ENCODE measurements at regions not wholly inside any gene's neighbourhood (a gene's known extent, or its start where the extent isn't known, plus 50 kb on each side); places are given as distances from the start of the nearest gene placed in this dataset.
"Not testable (repeated sequence)": the region's sequence is repeated elsewhere in the genome, so short reads cannot be mapped to it uniquely, and the experiment has no call there.

- TF ChIP-seq BHLHE40 (IDR thresholded peaks at IDR 0.05; ENCODE audit: borderline replicate concordance) (no peak), SUZ12 (IDR thresholded peaks at IDR 0.05) (no peak), ZNF384 (IDR thresholded peaks at IDR 0.05) (no peak), NFRKB (IDR thresholded peaks at IDR 0.05) (no peak)
- DNase-seq (ENCODE audit: extremely low spot score) = no peak
- ChIA-PET POLR2A (no interaction called here), CTCF (interaction anchor here (0.6 kb wide), 1 partner anchor 8 kb away, joined by 3 read pairs; no protein-coding TSS in a partner anchor)
Measured at GRCh38 chr19:29003641-29004409, 209.1 kb downstream of the UQCRFS1 start.

DNA sequence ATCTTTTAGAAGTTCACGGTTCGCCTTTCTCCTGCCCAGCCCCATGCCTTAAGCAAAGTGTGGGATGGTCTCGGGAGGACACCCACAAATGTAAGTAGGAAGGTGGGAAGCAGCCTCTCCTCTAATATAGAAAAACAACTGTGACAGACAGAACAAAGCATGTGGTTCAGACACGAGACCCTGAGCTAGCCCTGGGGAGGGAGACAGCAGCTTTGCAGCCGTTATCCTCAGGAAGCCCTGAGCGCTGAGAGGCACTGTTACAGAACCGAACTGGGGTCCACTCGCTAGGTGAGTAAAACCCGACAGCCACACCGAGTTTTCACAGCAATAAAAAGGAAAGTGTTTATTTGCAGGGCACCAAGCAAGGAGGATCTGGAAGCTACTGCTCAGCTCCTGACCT lies 210.6 kb downstream of the UQCRFS1 start:
- CTCF ChIA-PET = no interaction called here

GRCh38 chr19:29001597-29002245 lies 211.2 kb downstream of the UQCRFS1 start:
- no peak for TF ChIP-seq L3MBTL2 (conservative IDR thresholded peaks at IDR 0.05)
- no peak for TF ChIP-seq ELF4 (IDR thresholded peaks at IDR 0.05)
- TF ChIP-seq NFRKB (IDR thresholded peaks at IDR 0.05) = no peak
- TF ChIP-seq ARNT (IDR thresholded peaks at IDR 0.05) = no peak
- TF ChIP-seq FOXM1 (IDR thresholded peaks at IDR 0.05; ENCODE audit: borderline replicate concordance) = no peak
- ChIA-PET CTCF (no interaction called here), POLR2A (no interaction called here)
- no peak for DNase-seq (ENCODE audit: extremely low spot score)

More for the DNA sequence above, 210.6 kb downstream of the UQCRFS1 start:
- TF ChIP-seq CTBP1 (IDR thresholded peaks at IDR 0.05; ENCODE audit: borderline replicate concordance) = no peak
- TF ChIP-seq FOXA1 (IDR thresholded peaks at IDR 0.05) = no peak
- no peak for TF ChIP-seq ARNT (IDR thresholded peaks at IDR 0.05)
- TF ChIP-seq BHLHE40 (IDR thresholded peaks at IDR 0.05; ENCODE audit: borderline replicate concordance) = no peak
- POLR2A ChIA-PET = no interaction called here
- no peak for DNase-seq (ENCODE audit: extremely low spot score)

GRCh38 chr19:29001141-29001581 lies 211.8 kb downstream of the UQCRFS1 start:
- ChIA-PET CTCF (no interaction called here), POLR2A (no interaction called here)
- TF ChIP-seq ARNT (IDR thresholded peaks at IDR 0.05) = no peak
- no peak for TF ChIP-seq LEF1 (IDR thresholded peaks at IDR 0.05; ENCODE audit: borderline replicate concordance)
- TF ChIP-seq NFRKB (IDR thresholded peaks at IDR 0.05) = no peak
- TF ChIP-seq ELF4 (IDR thresholded peaks at IDR 0.05) = no peak
- TF ChIP-seq SP1 (IDR thresholded peaks at IDR 0.05) = no peak
- no peak for DNase-seq (ENCODE audit: extremely low spot score)

- DNase-seq (ENCODE audit: extremely low spot score) = no peak
- TF ChIP-seq PKNOX1 (IDR thresholded peaks at IDR 0.05) = no peak
- no peak for TF ChIP-seq L3MBTL2 (conservative IDR thresholded peaks at IDR 0.05)
- TF ChIP-seq FOXK2 (IDR thresholded peaks at IDR 0.05) = no peak
- no peak for TF ChIP-seq ARNT (IDR thresholded peaks at IDR 0.05)
- TF ChIP-seq BHLHE40 (IDR thresholded peaks at IDR 0.05; ENCODE audit: borderline replicate concordance) = no peak
- no peak for TF ChIP-seq HDGF (IDR thresholded peaks at IDR 0.05; ENCODE audit: borderline replicate concordance)
- no peak for TF ChIP-seq SP1 (IDR thresholded peaks at IDR 0.05)
- TF ChIP-seq SUZ12 (IDR thresholded peaks at IDR 0.05) = no peak
- TF ChIP-seq FOXM1 (IDR thresholded peaks at IDR 0.05; ENCODE audit: borderline replicate concordance) = no peak
- no peak for TF ChIP-seq ELF4 (IDR thresholded peaks at IDR 0.05)
- TF ChIP-seq LEF1 (IDR thresholded peaks at IDR 0.05; ENCODE audit: borderline replicate concordance) = no peak
- no peak for TF ChIP-seq NFRKB (IDR thresholded peaks at IDR 0.05)
- TF ChIP-seq FOXA1 (IDR thresholded peaks at IDR 0.05) = no peak
- no peak for TF ChIP-seq ZNF384 (IDR thresholded peaks at IDR 0.05)
- TF ChIP-seq TARDBP (IDR thresholded peaks at IDR 0.05) = no peak
- TF ChIP-seq CTBP1 (IDR thresholded peaks at IDR 0.05; ENCODE audit: borderline replicate concordance) = no peak
- CTCF ChIA-PET = no interaction called here
- POLR2A ChIA-PET = no interaction called here
Measured at GRCh38 chr19:28999724-29000433, 213.1 kb downstream of the UQCRFS1 start.

- POLR2A ChIA-PET = no interaction called here
- TF ChIP-seq L3MBTL2 (conservative IDR thresholded peaks at IDR 0.05) (no peak), HDGF (IDR thresholded peaks at IDR 0.05; ENCODE audit: borderline replicate concordance) (no peak), TARDBP (IDR thresholded peaks at IDR 0.05) (no peak), SUZ12 (IDR thresholded peaks at IDR 0.05) (no peak), SP1 (IDR thresholded peaks at IDR 0.05) (no peak), FOXK2 (IDR thresholded peaks at IDR 0.05) (no peak), FOXM1 (IDR thresholded peaks at IDR 0.05; ENCODE audit: borderline replicate concordance) (no peak), ZNF384 (IDR thresholded peaks at IDR 0.05) (no peak), ARNT (IDR thresholded peaks at IDR 0.05) (no peak), ELF4 (IDR thresholded peaks at IDR 0.05) (no peak), LEF1 (IDR thresholded peaks at IDR 0.05; ENCODE audit: borderline replicate concordance) (no peak)
- DNase-seq (ENCODE audit: extremely low spot score) = no peak
- CTCF ChIA-PET = no interaction called here
Measured at GRCh38 chr19:28998974-28999373, 214.0 kb downstream of the UQCRFS1 start.

DNA sequence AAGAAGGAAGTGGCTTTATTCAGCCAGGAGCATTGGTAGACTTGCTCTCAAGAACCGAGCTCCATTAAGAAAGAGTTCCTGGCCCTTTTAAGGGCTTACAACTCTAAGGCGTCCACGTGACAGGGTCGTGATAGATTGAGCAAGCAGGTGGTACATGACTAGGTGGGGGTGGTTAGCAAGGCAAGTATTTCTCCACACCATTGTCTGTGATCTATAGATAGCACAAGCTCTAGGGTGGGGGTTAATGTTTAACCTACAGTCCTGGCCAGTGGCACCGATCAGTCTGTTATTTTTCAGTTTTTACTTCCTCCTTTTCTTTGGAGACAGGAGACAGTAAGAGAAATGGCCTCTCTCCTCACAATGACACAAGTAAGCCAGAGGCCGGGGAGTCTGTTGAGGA lies 215.1 kb downstream of the UQCRFS1 start:
- POLR2A ChIA-PET; CTCF ChIA-PET; DNase-seq (ENCODE audit: extremely low spot score): not testable (repeated sequence)

DNA sequence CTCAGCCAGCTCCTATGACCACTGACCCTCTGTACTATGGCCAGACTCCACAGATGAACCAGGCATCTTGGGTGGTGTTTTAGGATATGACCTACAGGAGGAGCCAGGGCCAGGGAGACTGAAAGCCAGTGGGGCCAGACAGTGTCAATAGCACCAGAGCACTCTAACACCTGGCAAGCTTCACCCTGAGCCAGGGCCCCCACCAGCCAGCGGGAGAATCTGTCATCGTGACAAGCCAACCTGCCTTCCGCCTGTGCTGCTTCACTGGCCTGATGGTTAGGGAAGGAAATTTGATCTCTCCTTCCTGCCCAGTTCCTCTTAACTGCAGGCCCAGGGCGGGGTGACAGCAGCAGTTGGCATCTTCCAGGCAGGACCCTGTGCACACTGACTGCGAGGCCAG lies 222.4 kb downstream of the UQCRFS1 start:
- ChIA-PET POLR2A (no interaction called here), CTCF (interaction anchor here (0.6 kb wide), 1 partner anchor 988 kb away, joined by 4 read pairs; no protein-coding TSS in a partner anchor)
- TF ChIP-seq L3MBTL2 (conservative IDR thresholded peaks at IDR 0.05) (no peak), ARNT (IDR thresholded peaks at IDR 0.05) (no peak), ZNF384 (IDR thresholded peaks at IDR 0.05) (no peak), HDGF (IDR thresholded peaks at IDR 0.05; ENCODE audit: borderline replicate concordance) (no peak), PKNOX1 (IDR thresholded peaks at IDR 0.05) (no peak), LEF1 (IDR thresholded peaks at IDR 0.05; ENCODE audit: borderline replicate concordance) (no peak), TARDBP (IDR thresholded peaks at IDR 0.05) (no peak), FOXA1 (IDR thresholded peaks at IDR 0.05) (no peak), CTBP1 (IDR thresholded peaks at IDR 0.05; ENCODE audit: borderline replicate concordance) (no peak), FOXK2 (IDR thresholded peaks at IDR 0.05) (no peak), SUZ12 (IDR thresholded peaks at IDR 0.05) (no peak), ELF4 (IDR thresholded peaks at IDR 0.05) (no peak), FOXM1 (IDR thresholded peaks at IDR 0.05; ENCODE audit: borderline replicate concordance) (no peak), NFRKB (IDR thresholded peaks at IDR 0.05) (no peak)
- no peak for DNase-seq (ENCODE audit: extremely low spot score)
